Transverse colon (tissue), 4 donors: ENCODE measurements at regions not wholly inside any gene's neighbourhood (a gene's known extent, or its start where the extent isn't known, plus 50 kb on each side); places are given as distances from the start of the nearest gene placed in this dataset.

Experiments used
- DNase-seq: peaks from one replicate; pipeline ENCODE4 v3.0.0-alpha.2; 2019
- H3K27ac ChIP-seq, 4 donors: fragments of 200-600 bp; sonication (generic); 2 replicates each; pipeline ENCODE4 v1.5.1; 2016 to 2018; ENCODE audit warnings: inconsistent platforms in 4 of 4
- H3K27me3 ChIP-seq: fragments of 200-600 bp; sonication (generic); 2 replicates; pipeline ENCODE4 v1.5.1; 2017; ENCODE audit warnings: inconsistent platforms
- H3K36me3 ChIP-seq, 4 donors: fragments of 200-600 bp; sonication (generic); 2 replicates each; pipeline ENCODE4 v1.5.1; 2017 to 2019; ENCODE audit warnings: inconsistent platforms in 4 of 4
- H3K4me1 ChIP-seq, 4 donors: fragments of 200-600 bp; sonication (generic); 2 replicates each; pipeline ENCODE4 v1.5.1; 2017 to 2020; ENCODE audit warnings: inconsistent platforms in 4 of 4
- H3K4me3 ChIP-seq, 4 donors: fragments of 200-600 bp; sonication (generic); 1 replicate in 1 of 4; 2 replicates in 3 of 4; pipeline versions ENCODE4 v1.5.1 to v1.6.1; 2017 to 2019; ENCODE audit warnings: inconsistent platforms in 4 of 4
- H3K9me3 ChIP-seq, 2 donors: fragments of 200-600 bp; sonication (generic); 2 replicates each; pipeline ENCODE4 v1.5.1; 2017 to 2019; ENCODE audit warnings: inconsistent platforms in 2 of 2
- CTCF ChIP-seq, 5 experiments: fragments of 200-600 bp in 3 of 5; fragments of 450-650 bp in 2 of 5; sonication (generic) in 3 of 5; IDR thresholded peaks; 1 replicate in 2 of 5; 2 replicates in 3 of 5; pipeline ENCODE4 v1.5.1; 2016 to 2017; ENCODE audit warnings: antibody characterized with exemption in 5 of 5, inconsistent platforms in 3 of 5, mild to moderate bottlenecking in 2 of 5, moderate library complexity in 1 of 5
- EP300 ChIP-seq: sonication (generic); formaldehyde crosslinking; IDR thresholded peaks from one replicate; pipeline ENCODE4 v1.6.1; 2017; ENCODE audit warnings: antibody characterized with exemption, low read depth
- POLR2A ChIP-seq: fragments of 450-650 bp; IDR thresholded peaks from one replicate; pipeline ENCODE4 v1.6.1; 2016; ENCODE audit warnings: antibody characterized with exemption, mild to moderate bottlenecking, moderate library complexity
- POLR2AphosphoS5 ChIP-seq, 3 donors: sonication (generic); formaldehyde crosslinking; IDR thresholded peaks; one replicate each; pipeline ENCODE4 v1.6.1; 2016; ENCODE audit warnings: antibody characterized with exemption in 3 of 3
- WGBS, 2 donors: methylation state at CpG; one replicate each; pipeline ENCODE4 v1.1.5; 2018; ENCODE audit warnings: low coverage in 1 of 2; 5-methylcytosine and 5-hydroxymethylcytosine counted together
- in situ Hi-C, 4 donors: fragments of 200-750 bp; cut with MboI; loops; one replicate each; pipeline versions ENCODE4 v1.15.0 to v1.15.1; 2017; ENCODE audit warnings: low sequenced_read_pairs in 3 of 4, low pct_ligation_motif_present in 1 of 4, low pct_unique_long_range_greater_than_20kb in 1 of 4
- intact Hi-C: fragments of 100-400 bp; cut with DNase I; formaldehyde crosslinking; loops from one replicate; pipeline ENCODE4 v1.15.1; 2023; ENCODE audit warnings: low total_unique reads

- 83% methylated on average over 12 of the region's 15 CpGs; no CpG with 5 or more reads in 1 of the 2 donors for WGBS, 2 donors
- Histone ChIP-seq H3K36me3 (no peaks in the 10 kb centered on the region), H3K27ac (no peak overlapping the region), H3K4me3 (no peak overlapping the region), H3K27me3 (no peaks in the 10 kb centered on the region), H3K4me1 (no peaks in the 10 kb centered on the region), H3K9me3 (no peaks in the 10 kb centered on the region)
- intact Hi-C loops (no loop called here), in situ Hi-C loops (no loop called here)
- DNase-seq: no peak
- TF ChIP-seq CTCF (IDR thresholded peaks at IDR 0.05): no peak
- TF ChIP-seq POLR2AphosphoS5 (IDR thresholded peaks at IDR 0.05): no peak
- no peak for TF ChIP-seq POLR2A
- no peak for TF ChIP-seq EP300
Observed at GRCh38 chr7:155973451-155973997, 161.3 kb upstream of the SHH start.

GRCh38 chr7:155972651-155973390, 160.6 kb upstream of the SHH start:
- 43 to 76% methylated on average over 2 to 13 of the region's 13 CpGs for WGBS, 2 donors
- DNase-seq: no peak
- H3K27ac ChIP-seq: no peak overlapping the region
- in situ Hi-C loops: no loop called here
- H3K36me3 ChIP-seq: no peaks in the 10 kb centered on the region
- TF ChIP-seq POLR2AphosphoS5 (IDR thresholded peaks at IDR 0.05) (no peak), EP300 (no peak)
- no peak overlapping the region for H3K4me3 ChIP-seq
- no peaks in the 10 kb centered on the region for H3K9me3 ChIP-seq
- no peaks in the 10 kb centered on the region for H3K4me1 ChIP-seq
- H3K27me3 ChIP-seq: no peaks in the 10 kb centered on the region
- intact Hi-C loops: no loop called here

- H3K36me3 ChIP-seq: no peaks in the 10 kb centered on the region
- 81 to 100% methylated on average over 1 to 8 of the region's 8 CpGs for WGBS, 2 donors
- no peak overlapping the region for H3K4me3 ChIP-seq
- H3K27me3 ChIP-seq: no peaks in the 10 kb centered on the region
- in situ Hi-C loops: no loop called here
- DNase-seq: no peak
- no peaks in the 10 kb centered on the region for H3K4me1 ChIP-seq
- intact Hi-C loops: no loop called here
- no peak overlapping the region for H3K27ac ChIP-seq
- TF ChIP-seq EP300: no peak
- no peak for TF ChIP-seq POLR2A
- no peak for TF ChIP-seq POLR2AphosphoS5 (IDR thresholded peaks at IDR 0.05)
- no peak for TF ChIP-seq CTCF (IDR thresholded peaks at IDR 0.05)
- H3K9me3 ChIP-seq: no peaks in the 10 kb centered on the region
Observed at GRCh38 chr7:155972247-155972646, 160.0 kb upstream of the SHH start.

- WGBS, 2 donors: 36 to 76% methylated on average over 3 to 15 of the region's 15 CpGs
- H3K36me3 ChIP-seq: no peaks in the 10 kb centered on the region
- H3K9me3 ChIP-seq: no peaks in the 10 kb centered on the region
- DNase-seq: no peak
- no peaks in the 10 kb centered on the region for H3K27me3 ChIP-seq
- TF ChIP-seq EP300 (no peak), CTCF (IDR thresholded peaks at IDR 0.05) (no peak), POLR2A (no peak), POLR2AphosphoS5 (IDR thresholded peaks at IDR 0.05) (no peak)
- in situ Hi-C loops (no loop called here), intact Hi-C loops (no loop called here)
- no peak overlapping the region for H3K27ac ChIP-seq
- H3K4me3 ChIP-seq: no peak overlapping the region
- no peaks in the 10 kb centered on the region for H3K4me1 ChIP-seq
Observed at GRCh38 chr7:155971180-155971770, 159.0 kb upstream of the SHH start.
